ENCODE measurements at regions not wholly inside any gene's neighbourhood (a gene's known extent, or its start where the extent isn't known, plus 50 kb on each side); places are given as distances from the start of the nearest gene placed in this dataset.

- TF ChIP-seq GATA3 (IDR thresholded peaks at IDR 0.05; ENCODE audit: low read depth, low read length) = no peak
- no peak for TF ChIP-seq GATA2 (IDR thresholded peaks at IDR 0.05; ENCODE audit: low read depth, low read length)
Observed at GRCh38 chr3:95612611-95613010, 1201.8 kb upstream of the EPHA6 start.
